Neural cell (in vitro differentiated cells): ENCODE measurements at regions not wholly inside any gene's neighbourhood (a gene's known extent, or its start where the extent isn't known, plus 50 kb on each side); places are given as distances from the start of the nearest gene placed in this dataset.

Experiments
- H2AFZ ChIP-seq: fragments of 200-600, 300-800 bp; sonication (generic), shearing (Covaris generic); 2 replicates; pipeline ENCODE4 v1.6.0; 2014; ENCODE audit warnings: low read depth, mild to moderate bottlenecking, antibody characterized with exemption, low read length, moderate library complexity
- H3F3A ChIP-seq: fragments of 200-600 bp; shearing (Covaris generic); 2 replicates; pipeline ENCODE4 v1.6.1; 2016; ENCODE audit warnings: mild to moderate bottlenecking, moderate library complexity, mixed read lengths, antibody characterized with exemption, low read length; ENCODE audit not compliant: insufficient read depth, poor library complexity, severe bottlenecking
- H3K27ac ChIP-seq: fragments of 200-600, 300-800 bp; sonication (generic), shearing (Covaris generic); 2 replicates; pipeline ENCODE4 v1.5.1; 2014; ENCODE audit warnings: mild to moderate bottlenecking, low read length, moderate library complexity
- H3K27me3 ChIP-seq: fragments of 300-800, 200-600 bp; sonication (generic), shearing (Covaris generic); 2 replicates; pipeline ENCODE4 v1.6.0; 2014; ENCODE audit warnings: mild to moderate bottlenecking, low read depth, low read length, moderate library complexity; ENCODE audit not compliant: insufficient read depth
- H3K36me3 ChIP-seq: fragments of 300-800, 200-600 bp; sonication (generic), shearing (Covaris generic); 2 replicates; pipeline ENCODE4 v1.5.1; 2014; ENCODE audit warnings: mild to moderate bottlenecking, antibody characterized with exemption, low read length, moderate library complexity; ENCODE audit not compliant: insufficient read depth
- H3K4me2 ChIP-seq: fragments of 300-800, 200-600 bp; sonication (generic), shearing (Covaris generic); 2 replicates; pipeline ENCODE4 v1.6.0; 2014; ENCODE audit warnings: mild to moderate bottlenecking, low read length
- H3K4me3 ChIP-seq: fragments of 300-800, 200-600 bp; sonication (generic), shearing (Covaris generic); 2 replicates; pipeline ENCODE4 v1.5.1; 2014; ENCODE audit warnings: mild to moderate bottlenecking, low read length, moderate library complexity
- H3K79me2 ChIP-seq: fragments of 200-600 bp; shearing (Covaris generic); replicated peaks from 2 replicates; pipeline ENCODE4 v1.6.0; 2014; ENCODE audit warnings: mild to moderate bottlenecking, low read length, moderate library complexity; ENCODE audit not compliant: insufficient read depth
- H3K9ac ChIP-seq: fragments of 300-800, 200-600 bp; sonication (generic), shearing (Covaris generic); 2 replicates; pipeline ENCODE4 v1.6.1; 2016; ENCODE audit warnings: mild to moderate bottlenecking, low read length, mixed read lengths
- H3K9me2 ChIP-seq: fragments of 200-600 bp; shearing (Covaris generic); 2 replicates; pipeline ENCODE4 v1.6.1; 2016; ENCODE audit warnings: mild to moderate bottlenecking, low read length, mixed read lengths; ENCODE audit not compliant: insufficient read depth
- H3K9me3 ChIP-seq: fragments of 200-600, 300-800 bp; sonication (generic), shearing (Covaris generic); 2 replicates; pipeline ENCODE4 v1.6.1; 2016; ENCODE audit warnings: mild to moderate bottlenecking, mixed run types, low read length, moderate library complexity, mixed read lengths
- H4K20me1 ChIP-seq: fragments of 200-600 bp; shearing (Covaris generic); 2 replicates; pipeline ENCODE4 v1.6.1; 2016; ENCODE audit warnings: mild to moderate bottlenecking, mixed run types; ENCODE audit not compliant: insufficient read depth
- EP300 ChIP-seq: fragments of 450-650 bp; conservative IDR thresholded peaks from 2 replicates; pipeline ENCODE4 v1.6.1; 2014; ENCODE audit warnings: antibody characterized with exemption, mild to moderate bottlenecking, moderate library complexity; ENCODE audit not compliant: poor library complexity, severe bottlenecking
- EZH2 ChIP-seq: fragments of 200-600, 300-800 bp; shearing (Covaris generic), sonication (generic); IDR thresholded peaks from 2 replicates; pipeline ENCODE4 v1.6.1; 2014; ENCODE audit warnings: antibody characterized with exemption, low read length, borderline replicate concordance, mild to moderate bottlenecking; ENCODE audit not compliant: insufficient read depth, poor library complexity, severe bottlenecking
- MXI1 ChIP-seq: fragments of 450-650 bp; conservative IDR thresholded peaks from 2 replicates; pipeline ENCODE4 v1.6.1; 2014; ENCODE audit warnings: antibody characterized with exemption, mild to moderate bottlenecking; ENCODE audit not compliant: poor library complexity, severe bottlenecking
- POLR2AphosphoS5 ChIP-seq: IDR thresholded peaks from 2 replicates; pipeline ENCODE4 v1.6.1; 2012
- RAD21 ChIP-seq: fragments of 450-650 bp; conservative IDR thresholded peaks from 2 replicates; pipeline ENCODE4 v1.6.1; 2014; ENCODE audit warnings: antibody characterized with exemption, mild to moderate bottlenecking, moderate library complexity
- REST ChIP-seq: IDR thresholded peaks from 2 replicates; pipeline ENCODE4 v1.6.1; 2012; ENCODE audit warnings: borderline replicate concordance
- SMC3 ChIP-seq: fragments of 450-650 bp; conservative IDR thresholded peaks from 2 replicates; pipeline ENCODE4 v1.6.1; 2014; ENCODE audit warnings: antibody characterized with exemption, mild to moderate bottlenecking, moderate library complexity; ENCODE audit not compliant: poor library complexity
- TAF1 ChIP-seq: IDR thresholded peaks from 2 replicates; pipeline ENCODE4 v1.6.1; 2012; ENCODE audit warnings: low read depth
- TF ChIP-seq, protein P1 (sequence below): fragments of 450-650 bp; IDR thresholded peaks from 2 replicates; pipeline ENCODE4 v1.5.1; 2014; ENCODE audit warnings: antibody characterized with exemption, mild to moderate bottlenecking, moderate library complexity; ENCODE audit not compliant: poor library complexity, severe bottlenecking

DNA sequence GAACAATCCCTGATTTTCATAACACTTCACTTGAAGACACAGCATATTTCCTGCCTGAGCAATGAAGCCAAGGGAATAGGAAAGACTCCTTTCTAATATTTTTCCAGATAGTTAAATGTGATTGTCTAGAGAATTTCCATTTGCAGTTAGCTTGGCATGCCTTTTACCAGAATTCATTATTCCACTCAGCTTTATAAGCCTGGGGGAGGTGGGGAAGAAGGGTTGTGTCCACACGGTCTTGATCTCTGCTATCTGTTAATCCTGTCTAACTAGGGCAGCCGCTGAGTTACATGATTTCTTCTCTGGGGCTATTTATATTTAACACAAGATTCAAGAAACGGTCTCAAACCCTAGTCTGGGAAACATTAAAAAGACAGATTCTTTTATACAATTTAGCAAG is 146.6 kb upstream of the FSCB start:
- Histone ChIP-seq H3K9ac (no peak overlapping the region), H3K4me2 (no peak overlapping the region)
- TF ChIP-seq TAF1 (no peak), RAD21 (no peak), SMC3 (no peak), POLR2AphosphoS5 (no peak), MXI1 (no peak), EZH2 (no peak), REST (no peak), EP300 (no peak)
- TF ChIP-seq, protein P1, sequence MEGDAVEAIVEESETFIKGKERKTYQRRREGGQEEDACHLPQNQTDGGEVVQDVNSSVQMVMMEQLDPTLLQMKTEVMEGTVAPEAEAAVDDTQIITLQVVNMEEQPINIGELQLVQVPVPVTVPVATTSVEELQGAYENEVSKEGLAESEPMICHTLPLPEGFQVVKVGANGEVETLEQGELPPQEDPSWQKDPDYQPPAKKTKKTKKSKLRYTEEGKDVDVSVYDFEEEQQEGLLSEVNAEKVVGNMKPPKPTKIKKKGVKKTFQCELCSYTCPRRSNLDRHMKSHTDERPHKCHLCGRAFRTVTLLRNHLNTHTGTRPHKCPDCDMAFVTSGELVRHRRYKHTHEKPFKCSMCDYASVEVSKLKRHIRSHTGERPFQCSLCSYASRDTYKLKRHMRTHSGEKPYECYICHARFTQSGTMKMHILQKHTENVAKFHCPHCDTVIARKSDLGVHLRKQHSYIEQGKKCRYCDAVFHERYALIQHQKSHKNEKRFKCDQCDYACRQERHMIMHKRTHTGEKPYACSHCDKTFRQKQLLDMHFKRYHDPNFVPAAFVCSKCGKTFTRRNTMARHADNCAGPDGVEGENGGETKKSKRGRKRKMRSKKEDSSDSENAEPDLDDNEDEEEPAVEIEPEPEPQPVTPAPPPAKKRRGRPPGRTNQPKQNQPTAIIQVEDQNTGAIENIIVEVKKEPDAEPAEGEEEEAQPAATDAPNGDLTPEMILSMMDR: no peak

DNA sequence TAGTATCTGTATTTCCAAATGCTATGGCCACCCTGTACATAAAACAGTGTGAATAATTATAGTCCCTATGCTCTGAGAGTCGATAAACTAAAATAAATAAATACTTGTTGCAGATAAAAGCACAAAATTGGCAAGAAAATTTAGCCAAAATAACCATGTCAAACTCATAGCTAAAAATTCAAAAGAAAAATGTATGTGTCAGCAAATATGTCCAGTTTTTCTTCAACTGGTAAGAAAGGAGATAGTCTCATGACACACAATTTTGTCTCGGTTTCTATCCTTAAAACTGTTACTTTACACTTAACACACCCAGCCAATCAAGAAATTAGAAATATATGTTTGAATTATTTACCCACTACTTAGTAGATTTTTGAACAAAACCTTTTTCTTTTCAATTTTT is 145.6 kb upstream of the FSCB start:
- H3K27me3 ChIP-seq: no peaks in the 10 kb centered on the region
- H3K9me3 ChIP-seq: no peaks in the 10 kb centered on the region
- H3K4me3 ChIP-seq: no peak overlapping the region
- no peaks in the 10 kb centered on the region for H3K36me3 ChIP-seq
- no peaks in the 10 kb centered on the region for H3K79me2 ChIP-seq
- no peaks in the 10 kb centered on the region for H3K9me2 ChIP-seq
- H2AFZ ChIP-seq: no peak overlapping the region
- no peaks in the 10 kb centered on the region for H4K20me1 ChIP-seq
- no peak overlapping the region for H3K9ac ChIP-seq
- no peak overlapping the region for H3K27ac ChIP-seq
- TF ChIP-seq TAF1: no peak
- no peak for TF ChIP-seq SMC3
- TF ChIP-seq MXI1: no peak
- TF ChIP-seq, protein P1: no peak
- no peak for TF ChIP-seq RAD21
- TF ChIP-seq EP300: no peak
- no peak for TF ChIP-seq EZH2
- TF ChIP-seq POLR2AphosphoS5: no peak
- no peak for TF ChIP-seq REST
- H3K4me2 ChIP-seq: no peak overlapping the region
- H3F3A ChIP-seq: peaks cover 3% of the 10 kb centered on the region

More for the DNA sequence above, 146.6 kb upstream of the FSCB start:
- Histone ChIP-seq H3K9me3 (no peaks in the 10 kb centered on the region), H3K9me2 (no peaks in the 10 kb centered on the region), H3F3A (peaks cover 3% of the 10 kb centered on the region), H3K79me2 (no peaks in the 10 kb centered on the region), H4K20me1 (no peaks in the 10 kb centered on the region), H3K4me3 (no peak overlapping the region), H3K27me3 (no peaks in the 10 kb centered on the region), H2AFZ (no peak overlapping the region), H3K36me3 (no peaks in the 10 kb centered on the region), H3K27ac (no peak overlapping the region)
